Glutamatergic neuron (in vitro differentiated cells): ENCODE measurements at regions not wholly inside any gene's neighbourhood (a gene's known extent, or its start where the extent isn't known, plus 50 kb on each side); places are given as distances from the start of the nearest gene placed in this dataset.

ENCODE experiments used
- DNase-seq: peaks from one replicate; pipeline ENCODE4 v3.0.0; 2022
- H3K27ac Mint-ChIP-seq: one replicate; pipeline ENCODE4 v1.8.0; 2020; ENCODE audit warnings: mild to moderate bottlenecking, mixed read lengths, inconsistent platforms; ENCODE audit not compliant: unreplicated experiment
- H3K27me3 Mint-ChIP-seq: one replicate; pipeline ENCODE4 v1.8.0; 2020; ENCODE audit warnings: mild to moderate bottlenecking, moderate library complexity, mixed read lengths, inconsistent platforms; ENCODE audit not compliant: unreplicated experiment
- H3K36me3 Mint-ChIP-seq: one replicate; pipeline ENCODE4 v1.8.0; 2020; ENCODE audit warnings: mild to moderate bottlenecking, mixed read lengths, inconsistent platforms; ENCODE audit not compliant: unreplicated experiment
- H3K4me1 Mint-ChIP-seq: one replicate; pipeline ENCODE4 v1.8.0; 2020; ENCODE audit warnings: mild to moderate bottlenecking, low read depth, mixed read lengths, inconsistent platforms; ENCODE audit not compliant: unreplicated experiment
- H3K4me3 Mint-ChIP-seq: one replicate; pipeline ENCODE4 v1.8.0; 2020; ENCODE audit warnings: mild to moderate bottlenecking, mixed read lengths, inconsistent platforms; ENCODE audit not compliant: unreplicated experiment
- H3K9me3 Mint-ChIP-seq: one replicate; pipeline ENCODE4 v1.8.0; 2020; ENCODE audit warnings: mild to moderate bottlenecking, moderate library complexity, mixed read lengths, inconsistent platforms; ENCODE audit not compliant: unreplicated experiment
- TF ChIP-seq, protein P1 (sequence below): fragments of 200-600 bp; sonication (generic); IDR thresholded peaks from one replicate; pipeline ENCODE4 v1.5.0; 2021; ENCODE audit not compliant: partially characterized antibody, unreplicated experiment

- Mint-ChIP-seq H3K27ac (no peak overlapping the region), H3K4me1 (no peaks in the 10 kb centered on the region), H3K9me3 (no peaks in the 10 kb centered on the region), H3K27me3 (no peaks in the 10 kb centered on the region), H3K36me3 (no peaks in the 10 kb centered on the region), H3K4me3 (no peak overlapping the region)
- TF ChIP-seq, protein P1, sequence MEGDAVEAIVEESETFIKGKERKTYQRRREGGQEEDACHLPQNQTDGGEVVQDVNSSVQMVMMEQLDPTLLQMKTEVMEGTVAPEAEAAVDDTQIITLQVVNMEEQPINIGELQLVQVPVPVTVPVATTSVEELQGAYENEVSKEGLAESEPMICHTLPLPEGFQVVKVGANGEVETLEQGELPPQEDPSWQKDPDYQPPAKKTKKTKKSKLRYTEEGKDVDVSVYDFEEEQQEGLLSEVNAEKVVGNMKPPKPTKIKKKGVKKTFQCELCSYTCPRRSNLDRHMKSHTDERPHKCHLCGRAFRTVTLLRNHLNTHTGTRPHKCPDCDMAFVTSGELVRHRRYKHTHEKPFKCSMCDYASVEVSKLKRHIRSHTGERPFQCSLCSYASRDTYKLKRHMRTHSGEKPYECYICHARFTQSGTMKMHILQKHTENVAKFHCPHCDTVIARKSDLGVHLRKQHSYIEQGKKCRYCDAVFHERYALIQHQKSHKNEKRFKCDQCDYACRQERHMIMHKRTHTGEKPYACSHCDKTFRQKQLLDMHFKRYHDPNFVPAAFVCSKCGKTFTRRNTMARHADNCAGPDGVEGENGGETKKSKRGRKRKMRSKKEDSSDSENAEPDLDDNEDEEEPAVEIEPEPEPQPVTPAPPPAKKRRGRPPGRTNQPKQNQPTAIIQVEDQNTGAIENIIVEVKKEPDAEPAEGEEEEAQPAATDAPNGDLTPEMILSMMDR, result no peak
- DNase-seq, result no peak
Measured at GRCh38 chrX:45740291-45740690, 539.6 kb upstream of the DIPK2B start.

DNA sequence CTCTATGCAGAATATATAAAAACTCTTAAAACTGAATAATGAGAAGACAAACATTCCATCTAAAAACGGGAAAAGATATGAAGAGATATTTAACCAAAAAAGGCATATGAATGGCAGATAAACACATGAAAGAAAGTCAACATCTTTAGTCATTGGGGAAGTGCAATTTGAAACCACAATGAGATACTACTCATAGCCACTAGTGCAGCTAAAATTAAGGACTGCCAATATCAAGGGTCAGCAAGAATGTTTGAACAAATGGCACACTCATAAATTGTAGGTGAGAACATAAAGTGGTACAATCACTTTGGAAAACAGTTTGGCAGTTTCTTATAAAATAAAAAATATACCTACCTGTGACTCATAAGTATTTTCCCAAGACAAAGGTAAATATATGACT, 534.9 kb upstream of the DIPK2B start:
- H3K4me1 Mint-ChIP-seq, result no peaks in the 10 kb centered on the region
- H3K9me3 Mint-ChIP-seq, result no peaks in the 10 kb centered on the region

GRCh38 chrX:45731448-45731847, 530.8 kb upstream of the DIPK2B start:
- TF ChIP-seq, protein P1, result no peak
- H3K4me1 Mint-ChIP-seq, result no peaks in the 10 kb centered on the region
- peaks cover 7% of the 10 kb centered on the region for H3K36me3 Mint-ChIP-seq
- H3K27ac Mint-ChIP-seq, result no peak overlapping the region
- no peak for DNase-seq
- H3K27me3 Mint-ChIP-seq, result no peaks in the 10 kb centered on the region
- H3K4me3 Mint-ChIP-seq, result no peak overlapping the region
- peaks cover 1% of the 10 kb centered on the region for H3K9me3 Mint-ChIP-seq

More for the DNA sequence above, 534.9 kb upstream of the DIPK2B start:
- H3K4me3 Mint-ChIP-seq, result no peak overlapping the region
- no peaks in the 10 kb centered on the region for H3K27me3 Mint-ChIP-seq
- H3K36me3 Mint-ChIP-seq, result peaks cover 7% of the 10 kb centered on the region
- no peak for DNase-seq
- TF ChIP-seq, protein P1, result no peak
- no peak overlapping the region for H3K27ac Mint-ChIP-seq

GRCh38 chrX:45727761-45728160, 527.1 kb upstream of the DIPK2B start:
- Mint-ChIP-seq H3K9me3 (peaks cover 1% of the 10 kb centered on the region), H3K4me3 (no peak overlapping the region), H3K27ac (no peak overlapping the region), H3K4me1 (no peaks in the 10 kb centered on the region), H3K27me3 (no peaks in the 10 kb centered on the region), H3K36me3 (no peaks in the 10 kb centered on the region)
- DNase-seq, result no peak
- TF ChIP-seq, protein P1, result no peak

DNA sequence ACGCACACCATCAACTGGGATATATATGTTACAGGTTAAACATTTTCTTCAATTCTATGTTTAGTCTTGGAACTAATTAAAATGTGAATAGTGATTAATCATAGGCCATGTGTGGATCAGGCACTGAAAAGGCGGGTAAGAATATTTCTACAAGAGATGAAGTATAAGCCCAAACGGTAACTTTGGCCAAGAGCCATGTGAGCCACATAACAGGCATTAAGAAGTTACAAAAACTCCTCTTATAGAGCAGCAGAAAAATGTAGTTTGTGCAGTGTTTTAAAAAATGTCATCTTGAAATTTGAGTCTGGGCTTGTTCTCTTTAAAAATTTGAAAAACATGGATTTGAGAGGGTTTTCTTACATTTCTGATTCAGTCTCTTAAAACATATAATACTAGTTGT, 521.8 kb upstream of the DIPK2B start:
- H3K4me1 Mint-ChIP-seq, result no peaks in the 10 kb centered on the region
- H3K36me3 Mint-ChIP-seq, result no peaks in the 10 kb centered on the region
- H3K27me3 Mint-ChIP-seq, result no peaks in the 10 kb centered on the region
- no peak overlapping the region for H3K4me3 Mint-ChIP-seq
- no peak for DNase-seq
- H3K27ac Mint-ChIP-seq, result no peak overlapping the region
- TF ChIP-seq, protein P1, result no peak
- no peaks in the 10 kb centered on the region for H3K9me3 Mint-ChIP-seq
